ENCODE measurements at regions not wholly inside any gene's neighbourhood (a gene's known extent, or its start where the extent isn't known, plus 50 kb on each side); places are given as distances from the start of the nearest gene placed in this dataset.

- Histone ChIP-seq H3K9me3 (no peaks in the 10 kb centered on the region), H3K27me3 (replicated peaks; ENCODE audit: insufficient read depth) (no peaks in the 10 kb centered on the region), H3K36me3 (no peaks in the 10 kb centered on the region), H3K4me3 (no peak overlapping the region), H3K27ac (no peak overlapping the region), H3K4me1 (ENCODE audit: control insufficient read depth in 1 of 2, low read depth in 2 of 2) (no peaks in the 10 kb centered on the region)
- ATAC-seq (ENCODE audit: insufficient number of reproducible peaks, low FRiP score, low read depth) (no peak), DNase-seq (ENCODE audit: low spot score) (no peak)
- TF ChIP-seq, protein P1, sequence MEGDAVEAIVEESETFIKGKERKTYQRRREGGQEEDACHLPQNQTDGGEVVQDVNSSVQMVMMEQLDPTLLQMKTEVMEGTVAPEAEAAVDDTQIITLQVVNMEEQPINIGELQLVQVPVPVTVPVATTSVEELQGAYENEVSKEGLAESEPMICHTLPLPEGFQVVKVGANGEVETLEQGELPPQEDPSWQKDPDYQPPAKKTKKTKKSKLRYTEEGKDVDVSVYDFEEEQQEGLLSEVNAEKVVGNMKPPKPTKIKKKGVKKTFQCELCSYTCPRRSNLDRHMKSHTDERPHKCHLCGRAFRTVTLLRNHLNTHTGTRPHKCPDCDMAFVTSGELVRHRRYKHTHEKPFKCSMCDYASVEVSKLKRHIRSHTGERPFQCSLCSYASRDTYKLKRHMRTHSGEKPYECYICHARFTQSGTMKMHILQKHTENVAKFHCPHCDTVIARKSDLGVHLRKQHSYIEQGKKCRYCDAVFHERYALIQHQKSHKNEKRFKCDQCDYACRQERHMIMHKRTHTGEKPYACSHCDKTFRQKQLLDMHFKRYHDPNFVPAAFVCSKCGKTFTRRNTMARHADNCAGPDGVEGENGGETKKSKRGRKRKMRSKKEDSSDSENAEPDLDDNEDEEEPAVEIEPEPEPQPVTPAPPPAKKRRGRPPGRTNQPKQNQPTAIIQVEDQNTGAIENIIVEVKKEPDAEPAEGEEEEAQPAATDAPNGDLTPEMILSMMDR (IDR thresholded peaks at IDR 0.05), result no peak
Observed at GRCh38 chr18:78072375-78072774, 822.7 kb downstream of the GALR1 start.

DNA sequence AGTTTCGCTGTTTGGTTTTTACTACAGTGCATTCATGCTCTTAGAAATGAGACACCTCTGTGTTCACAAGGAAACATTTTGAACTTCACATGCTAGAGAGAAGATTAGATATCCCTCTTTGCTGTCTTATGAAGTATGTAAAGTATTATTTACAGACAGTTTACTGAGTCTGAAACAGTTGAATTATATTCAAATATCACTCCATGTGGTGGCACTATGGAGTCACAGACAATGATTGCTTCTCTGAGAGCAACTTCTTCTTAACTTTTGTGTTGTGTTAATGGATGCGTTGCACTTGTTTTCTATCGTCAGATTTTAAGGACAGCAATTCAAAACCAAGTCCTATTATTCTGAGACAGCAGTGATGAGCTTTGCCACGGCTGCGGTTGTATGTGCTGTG is 823.6 kb downstream of the GALR1 start:
- Histone ChIP-seq H3K36me3 (no peaks in the 10 kb centered on the region), H3K9me3 (no peaks in the 10 kb centered on the region), H3K27ac (no peak overlapping the region), H3K4me3 (no peak overlapping the region), H3K4me1 (ENCODE audit: control insufficient read depth in 1 of 2, low read depth in 2 of 2) (no peaks in the 10 kb centered on the region), H3K27me3 (replicated peaks; ENCODE audit: insufficient read depth) (no peaks in the 10 kb centered on the region)
- ATAC-seq (ENCODE audit: insufficient number of reproducible peaks, low FRiP score, low read depth) (no peak), DNase-seq (ENCODE audit: low spot score) (no peak)
- TF ChIP-seq, protein P1 (IDR thresholded peaks at IDR 0.05), result no peak

- ATAC-seq (ENCODE audit: insufficient number of reproducible peaks, low FRiP score, low read depth) (no peak), DNase-seq (ENCODE audit: low spot score) (no peak)
- Histone ChIP-seq H3K4me1 (ENCODE audit: control insufficient read depth in 1 of 2, low read depth in 2 of 2) (no peaks in the 10 kb centered on the region), H3K36me3 (no peaks in the 10 kb centered on the region), H3K9me3 (no peaks in the 10 kb centered on the region), H3K27ac (no peak overlapping the region), H3K27me3 (replicated peaks; ENCODE audit: insufficient read depth) (no peaks in the 10 kb centered on the region), H3K4me3 (no peak overlapping the region)
- TF ChIP-seq, protein P1 (IDR thresholded peaks at IDR 0.05), result no peak
Observed at GRCh38 chr18:78074400-78075020, 824.9 kb downstream of the GALR1 start.

DNA sequence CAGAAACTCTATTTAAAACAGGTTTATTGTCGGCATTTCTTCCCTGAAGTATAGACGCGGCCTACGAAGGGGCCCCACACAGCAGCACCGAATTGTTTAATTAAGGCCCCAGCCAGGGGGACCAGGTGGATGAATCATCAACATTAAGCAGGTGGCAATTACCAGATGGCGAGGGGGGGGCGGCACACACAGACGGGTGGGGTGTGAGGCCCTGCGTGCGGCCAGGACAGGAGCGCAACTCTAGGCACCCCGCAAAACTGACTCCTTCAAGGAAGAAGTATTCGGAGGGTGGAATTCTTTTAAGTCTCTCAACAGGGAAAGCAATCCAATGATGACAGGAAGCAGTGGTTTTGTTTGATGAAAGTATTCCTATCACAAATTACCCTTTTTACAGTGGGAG is 830.4 kb downstream of the GALR1 start:
- no peak for ATAC-seq (ENCODE audit: insufficient number of reproducible peaks, low FRiP score, low read depth)

GRCh38 chr18:78080761-78081160 is 831.1 kb downstream of the GALR1 start:
- DNase-seq (ENCODE audit: low spot score) (no peak), ATAC-seq (ENCODE audit: insufficient number of reproducible peaks, low FRiP score, low read depth) (no peak)
- H3K27ac ChIP-seq, result no peak overlapping the region
- no peaks in the 10 kb centered on the region for H3K9me3 ChIP-seq
- H3K4me1 ChIP-seq (ENCODE audit: control insufficient read depth in 1 of 2, low read depth in 2 of 2), result no peaks in the 10 kb centered on the region
- no peaks in the 10 kb centered on the region for H3K27me3 ChIP-seq (replicated peaks; ENCODE audit: insufficient read depth)
- TF ChIP-seq, protein P1 (IDR thresholded peaks at IDR 0.05), result no peak
- H3K4me3 ChIP-seq, result no peak overlapping the region
- H3K36me3 ChIP-seq, result no peaks in the 10 kb centered on the region

More for the DNA sequence above, 830.4 kb downstream of the GALR1 start:
- TF ChIP-seq, protein P1 (IDR thresholded peaks at IDR 0.05), result no peak
- Histone ChIP-seq H3K4me3 (no peak overlapping the region), H3K27me3 (replicated peaks; ENCODE audit: insufficient read depth) (no peaks in the 10 kb centered on the region), H3K27ac (no peak overlapping the region), H3K36me3 (no peaks in the 10 kb centered on the region), H3K4me1 (ENCODE audit: control insufficient read depth in 1 of 2, low read depth in 2 of 2) (no peaks in the 10 kb centered on the region), H3K9me3 (no peaks in the 10 kb centered on the region)
- DNase-seq (ENCODE audit: low spot score), result no peak
